DND-41 (cell line): ENCODE measurements at regions not wholly inside any gene's neighbourhood (a gene's known extent, or its start where the extent isn't known, plus 50 kb on each side); places are given as distances from the start of the nearest gene placed in this dataset.

ENCODE experiments used
- ATAC-seq: fragments of 200-7000 bp; cut with Tn5 transposase; 3 replicates; pipeline ENCODE4 v1.9.1; 2021; ENCODE audit warnings: low read depth; ENCODE audit not compliant: insufficient read depth
- DNase-seq: peaks from one replicate; pipeline ENCODE4 v3.0.0-alpha.2; 2020
- H2AFZ ChIP-seq: 2 replicates; pipeline ENCODE4 v1.6.0; 2012; ENCODE audit warnings: low read depth, low read length
- H3K27ac ChIP-seq: 2 replicates; pipeline ENCODE4 v1.5.1; 2012; ENCODE audit warnings: low read length, inconsistent platforms
- H3K27me3 ChIP-seq: fragments of 200-600 bp; sonication (generic); 2 replicates; pipeline ENCODE4 v1.6.0; 2012; ENCODE audit warnings: low read length, mild to moderate bottlenecking, inconsistent platforms; ENCODE audit not compliant: insufficient read depth, poor library complexity
- H3K36me3 ChIP-seq: 2 replicates; pipeline ENCODE4 v1.5.1; 2012; ENCODE audit warnings: low read length, inconsistent platforms; ENCODE audit not compliant: insufficient read depth
- H3K4me1 ChIP-seq: 2 replicates; pipeline ENCODE4 v1.5.1; 2012; ENCODE audit warnings: mild to moderate bottlenecking, low read length; ENCODE audit not compliant: insufficient read depth
- H3K4me2 ChIP-seq: 2 replicates; pipeline ENCODE4 v1.6.0; 2012; ENCODE audit warnings: mild to moderate bottlenecking, moderate library complexity, low read length, inconsistent platforms; ENCODE audit not compliant: insufficient read depth
- H3K4me3 ChIP-seq, 2 experiments: fragments of 200-600 bp in 1 of 2; shearing (Covaris generic) in 1 of 2; 2 replicates each; pipeline ENCODE4 v1.5.1; 2012 to 2016; ENCODE audit warnings: inconsistent platforms in 2 of 2, low read length in 2 of 2, mild to moderate bottlenecking in 2 of 2, low read depth in 1 of 2, moderate library complexity in 1 of 2
- H3K79me2 ChIP-seq: 2 replicates; pipeline ENCODE4 v1.6.0; 2012; ENCODE audit warnings: low read length, inconsistent platforms; ENCODE audit not compliant: insufficient read depth
- H3K9ac ChIP-seq: 2 replicates; pipeline ENCODE4 v1.6.0; 2012; ENCODE audit warnings: low read depth, mild to moderate bottlenecking, inconsistent platforms, low read length, moderate library complexity
- H3K9me3 ChIP-seq: 2 replicates; pipeline ENCODE4 v1.5.1; 2012; ENCODE audit warnings: low read length, moderate library complexity, mild to moderate bottlenecking, inconsistent platforms; ENCODE audit not compliant: insufficient read depth, severe bottlenecking
- H4K20me1 ChIP-seq: 2 replicates; pipeline ENCODE4 v1.6.0; 2012; ENCODE audit warnings: low read length; ENCODE audit not compliant: insufficient read depth
- CTCF ChIP-seq: IDR thresholded peaks from 2 replicates; pipeline ENCODE4 v1.5.1; 2012; ENCODE audit warnings: borderline replicate concordance, low read length, moderate library complexity, mild to moderate bottlenecking; ENCODE audit not compliant: poor library complexity, severe bottlenecking; ENCODE audit errors: extremely low read depth
- EZH2 ChIP-seq: IDR thresholded peaks from 3 replicates; pipeline ENCODE4 v1.6.1; 2012; ENCODE audit warnings: borderline replicate concordance, low read depth, mild to moderate bottlenecking, moderate library complexity, low read length, inconsistent platforms; ENCODE audit not compliant: severe bottlenecking

GRCh38 chr9:31388660-31389059 lies 995.8 kb upstream of the ACO1 start:
- no peaks in the 10 kb centered on the region for H3K36me3 ChIP-seq
- no peak for TF ChIP-seq EZH2
- TF ChIP-seq CTCF, result no peak
- H3K4me2 ChIP-seq, result no peak overlapping the region
- no peaks in the 10 kb centered on the region for H3K9me3 ChIP-seq
- H4K20me1 ChIP-seq, result no peaks in the 10 kb centered on the region
- H3K4me3 ChIP-seq, result no peak overlapping the region
- no peaks in the 10 kb centered on the region for H3K27me3 ChIP-seq
- no peak overlapping the region for H3K27ac ChIP-seq
- no peak overlapping the region for H3K9ac ChIP-seq
- no peak for DNase-seq
- H2AFZ ChIP-seq, result no peak overlapping the region
- no peaks in the 10 kb centered on the region for H3K79me2 ChIP-seq
- no peak for ATAC-seq
- H3K4me1 ChIP-seq, result no peaks in the 10 kb centered on the region

- Histone ChIP-seq H3K9ac (no peak overlapping the region), H3K9me3 (no peaks in the 10 kb centered on the region), H4K20me1 (no peaks in the 10 kb centered on the region), H2AFZ (no peak overlapping the region), H3K4me1 (no peaks in the 10 kb centered on the region), H3K36me3 (no peaks in the 10 kb centered on the region), H3K27ac (no peak overlapping the region), H3K4me3 (no peak overlapping the region), H3K27me3 (no peaks in the 10 kb centered on the region), H3K4me2 (no peak overlapping the region), H3K79me2 (no peaks in the 10 kb centered on the region)
- no peak for DNase-seq
- TF ChIP-seq EZH2, result no peak
- ATAC-seq, result no peak
Measured at GRCh38 chr9:31389075-31389474, 995.4 kb upstream of the ACO1 start.

DNA sequence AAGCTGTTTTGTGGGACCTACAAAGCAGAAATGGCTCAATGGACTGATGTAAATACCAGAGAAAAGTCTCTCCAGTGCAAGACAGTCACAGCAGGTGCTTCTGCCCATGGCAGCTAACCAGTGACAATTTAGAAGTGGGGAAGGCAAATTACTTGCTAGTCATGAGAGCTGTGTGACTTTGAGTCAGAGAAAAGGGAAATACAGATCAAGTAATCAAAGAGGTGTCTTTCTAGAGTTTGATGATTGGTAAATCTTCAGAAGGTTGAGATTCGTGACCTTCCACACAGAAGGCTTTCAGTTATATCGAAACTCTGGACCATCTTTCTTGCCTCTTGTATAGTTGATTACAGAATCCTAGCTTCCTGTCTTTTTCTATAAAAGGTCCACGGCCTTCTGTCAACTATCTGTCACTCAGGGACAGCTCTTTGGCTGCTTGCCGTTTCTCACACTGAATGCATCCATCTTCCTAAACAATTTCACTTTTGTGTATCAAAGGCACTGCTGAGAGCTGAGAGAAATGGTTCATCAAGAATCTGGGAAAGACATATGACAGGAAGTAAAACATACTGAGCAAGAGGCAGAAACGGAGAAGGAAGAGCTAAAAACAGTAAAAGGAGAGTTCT lies 993.9 kb upstream of the ACO1 start:
- Histone ChIP-seq H3K4me2 (no peak overlapping the region), H3K9me3 (no peaks in the 10 kb centered on the region), H4K20me1 (no peaks in the 10 kb centered on the region), H3K79me2 (no peaks in the 10 kb centered on the region), H3K27me3 (no peaks in the 10 kb centered on the region), H3K27ac (no peak overlapping the region), H3K9ac (no peak overlapping the region), H3K4me3 (no peak overlapping the region), H2AFZ (no peak overlapping the region; the same call in 1 of the 2 replicates), H3K4me1 (no peaks in the 10 kb centered on the region), H3K36me3 (no peaks in the 10 kb centered on the region)
- ATAC-seq, result no peak
- TF ChIP-seq CTCF, result no peak
- TF ChIP-seq EZH2, result no peak
- DNase-seq, result no peak

GRCh38 chr9:31393240-31393639 lies 991.2 kb upstream of the ACO1 start:
- Histone ChIP-seq H3K79me2 (no peaks in the 10 kb centered on the region), H3K9me3 (no peaks in the 10 kb centered on the region), H3K27me3 (no peaks in the 10 kb centered on the region), H3K9ac (no peak overlapping the region), H3K36me3 (no peaks in the 10 kb centered on the region), H4K20me1 (no peaks in the 10 kb centered on the region), H3K27ac (no peak overlapping the region), H2AFZ (no peak overlapping the region), H3K4me3 (no peak overlapping the region), H3K4me1 (no peaks in the 10 kb centered on the region), H3K4me2 (no peak overlapping the region)
- no peak for TF ChIP-seq CTCF
- no peak for TF ChIP-seq EZH2
- DNase-seq (no peak), ATAC-seq (no peak)
